HPDE6-E6E7 (cell line): ENCODE measurements at regions not wholly inside any gene's neighbourhood (a gene's known extent, or its start where the extent isn't known, plus 50 kb on each side); places are given as distances from the start of the nearest gene placed in this dataset.
"Not testable (repeated sequence)": the region's sequence is repeated elsewhere in the genome, so short reads cannot be mapped to it uniquely, and the experiment has no call there.

Experiments
- DNase-seq: peaks from one replicate; pipeline ENCODE4 v3.0.0; 2011; ENCODE audit warnings: missing footprints; ENCODE audit errors: extremely low spot score

GRCh38 chr3:5035113-5035512 is 55.9 kb downstream of the BHLHE40 start:
- DNase-seq: no peak

- DNase-seq: no peak
These were observed 56.6 kb downstream of the BHLHE40 start for GRCh38 chr3:5035692-5036391.

- no peak for DNase-seq
These were observed 57.1 kb downstream of the BHLHE40 start for GRCh38 chr3:5036392-5036766.

GRCh38 chr3:5036858-5037257 is 57.6 kb downstream of the BHLHE40 start:
- no peak for DNase-seq

- DNase-seq: no peak
These were observed 60.3 kb downstream of the BHLHE40 start for GRCh38 chr3:5039585-5039984.

GRCh38 chr3:5041315-5041714 is 62.1 kb downstream of the BHLHE40 start:
- DNase-seq: no peak

GRCh38 chr3:5045961-5046360 is 66.7 kb downstream of the BHLHE40 start:
- no peak for DNase-seq

GRCh38 chr3:5047764-5048419 is 68.7 kb downstream of the BHLHE40 start:
- no peak for DNase-seq

- DNase-seq: no peak
These were observed 70.3 kb upstream of the ARL8B start for GRCh38 chr3:5051772-5052171.

GRCh38 chr3:5052247-5052646 is 69.8 kb upstream of the ARL8B start:
- no peak for DNase-seq

- DNase-seq: no peak
These were observed 68.9 kb upstream of the ARL8B start for GRCh38 chr3:5053021-5053831.

- DNase-seq: no peak
These were observed 68.0 kb upstream of the ARL8B start for GRCh38 chr3:5054098-5054497.

GRCh38 chr3:5054579-5054978 is 67.5 kb upstream of the ARL8B start:
- DNase-seq: not testable (repeated sequence)

- DNase-seq: no peak
These were observed 66.6 kb upstream of the ARL8B start for GRCh38 chr3:5055357-5056110.

- DNase-seq: no peak
These were observed 66.0 kb upstream of the ARL8B start for GRCh38 chr3:5056111-5056391.

GRCh38 chr3:5057272-5057671 is 64.8 kb upstream of the ARL8B start:
- DNase-seq: no peak

GRCh38 chr3:5057857-5058324 is 64.2 kb upstream of the ARL8B start:
- no peak for DNase-seq

- DNase-seq: no peak
These were observed 63.6 kb upstream of the ARL8B start for GRCh38 chr3:5058471-5058951.

- DNase-seq: no peak
These were observed 62.3 kb upstream of the ARL8B start for GRCh38 chr3:5059782-5060181.

GRCh38 chr3:5061218-5061569 is 60.9 kb upstream of the ARL8B start:
- no peak for DNase-seq

- DNase-seq: no peak
These were observed 58.4 kb upstream of the ARL8B start for GRCh38 chr3:5063724-5064123.

- DNase-seq: no peak
These were observed 53.5 kb upstream of the ARL8B start for GRCh38 chr3:5068531-5069050.
